Fibroblast of pulmonary artery (primary cell): ENCODE measurements at regions not wholly inside any gene's neighbourhood (a gene's known extent, or its start where the extent isn't known, plus 50 kb on each side); places are given as distances from the start of the nearest gene placed in this dataset.

Source experiments
- DNase-seq: peaks from one replicate; pipeline ENCODE4 v3.0.0-alpha.2; 2010; ENCODE audit warnings: low read depth
- H3K4me3 ChIP-seq: replicated peaks from 2 replicates; pipeline ENCODE4 v1.5.1; 2011; ENCODE audit warnings: low read depth, mild to moderate bottlenecking, control low read depth, low read length, moderate library complexity
- CTCF ChIP-seq: IDR thresholded peaks from 2 replicates; pipeline ENCODE4 v1.5.1; 2011; ENCODE audit warnings: mild to moderate bottlenecking, control low read depth, low read length, inconsistent platforms; ENCODE audit errors: missing control alignments

- TF ChIP-seq CTCF = no peak
- H3K4me3 ChIP-seq = no peak overlapping the region
- DNase-seq = no peak
These were observed 808.4 kb downstream of the BCL11A start for GRCh38 chr2:59745085-59745484.

GRCh38 chr2:59744436-59744835 is 809.0 kb downstream of the BCL11A start:
- TF ChIP-seq CTCF = no peak
- DNase-seq = no peak
- no peak overlapping the region for H3K4me3 ChIP-seq

GRCh38 chr2:59741840-59742239 is 811.6 kb downstream of the BCL11A start:
- no peak for DNase-seq
- TF ChIP-seq CTCF = no peak
- H3K4me3 ChIP-seq = no peak overlapping the region

- DNase-seq = no peak
- TF ChIP-seq CTCF = no peak
- H3K4me3 ChIP-seq = no peak overlapping the region
These were observed 814.3 kb downstream of the BCL11A start for GRCh38 chr2:59739166-59739565.

GRCh38 chr2:59737299-59737698 is 816.2 kb downstream of the BCL11A start:
- no peak for DNase-seq
- TF ChIP-seq CTCF = no peak

GRCh38 chr2:59734743-59735142 is 818.7 kb downstream of the BCL11A start:
- no peak for TF ChIP-seq CTCF
- DNase-seq = no peak
- no peak overlapping the region for H3K4me3 ChIP-seq

More at GRCh38 chr2:59737299-59737698, 816.2 kb downstream of the BCL11A start:
- no peak overlapping the region for H3K4me3 ChIP-seq

- TF ChIP-seq CTCF = no peak
- DNase-seq = no peak
- H3K4me3 ChIP-seq = no peak overlapping the region
These were observed 819.5 kb downstream of the BCL11A start for GRCh38 chr2:59733970-59734369.
